Hematopoietic multipotent progenitor cell treated with erythropoietin and hydrocortisone succinate and interleukin-3 and kit ligand, for 6 days (in vitro differentiated cells): ENCODE measurements at regions not wholly inside any gene's neighbourhood (a gene's known extent, or its start where the extent isn't known, plus 50 kb on each side); places are given as distances from the start of the nearest gene placed in this dataset.
"Not testable (repeated sequence)": the region's sequence is repeated elsewhere in the genome, so short reads cannot be mapped to it uniquely, and the experiment has no call there.

Experiments used
- DNase-seq: peaks from one replicate; pipeline ENCODE4 v3.0.0-alpha.2; 2015

DNA sequence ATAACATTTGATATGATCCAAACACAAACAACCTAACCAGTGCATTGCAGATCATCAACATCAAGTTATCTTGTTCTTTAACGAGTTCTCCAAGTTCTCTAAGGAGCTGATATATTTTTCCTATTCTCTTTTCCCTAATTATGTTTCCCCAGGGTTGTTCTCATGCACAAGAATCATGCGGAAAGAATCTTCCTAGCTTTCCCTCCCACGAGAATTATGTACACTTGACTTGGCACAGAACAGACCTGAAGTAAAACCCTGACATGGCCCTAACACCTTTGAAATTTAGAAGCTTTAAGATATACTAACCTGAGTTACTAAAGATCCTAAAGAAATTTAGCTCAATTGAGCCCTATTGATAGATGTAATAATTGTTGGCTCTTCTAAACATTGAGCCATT, 110.7 kb upstream of the FST start:
- DNase-seq, result no peak

DNA sequence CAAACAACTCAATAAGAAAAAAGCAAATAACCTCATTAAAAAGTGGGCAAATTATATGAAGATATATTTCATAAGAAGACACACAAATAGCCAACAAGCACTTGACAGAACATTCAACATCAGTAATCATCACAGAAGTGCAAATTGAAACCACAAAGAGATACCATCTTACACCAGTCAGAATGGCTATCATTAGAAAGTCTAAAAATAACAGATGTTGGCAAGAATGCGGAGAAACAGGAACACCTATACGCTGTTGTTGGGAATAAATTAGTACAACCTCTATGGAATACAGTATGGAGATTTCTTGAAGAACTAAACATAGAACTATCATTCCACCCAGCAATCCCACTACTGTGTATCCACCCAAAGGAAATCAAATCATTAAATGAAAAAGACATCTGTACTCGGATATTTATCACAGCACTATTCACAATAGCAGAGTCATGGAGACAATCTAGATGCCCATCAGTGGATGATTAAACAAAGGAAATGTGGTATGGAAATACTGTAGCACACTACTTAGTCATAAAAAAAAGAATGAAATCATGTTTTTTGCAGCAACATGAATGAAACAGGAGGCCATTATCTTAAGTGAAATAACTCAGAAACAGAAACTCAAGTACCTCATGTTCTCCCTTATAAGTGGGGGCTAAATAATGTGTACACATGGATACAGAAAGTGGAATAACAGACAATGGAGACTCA, 106.8 kb upstream of the FST start:
- DNase-seq, result no peak

DNA sequence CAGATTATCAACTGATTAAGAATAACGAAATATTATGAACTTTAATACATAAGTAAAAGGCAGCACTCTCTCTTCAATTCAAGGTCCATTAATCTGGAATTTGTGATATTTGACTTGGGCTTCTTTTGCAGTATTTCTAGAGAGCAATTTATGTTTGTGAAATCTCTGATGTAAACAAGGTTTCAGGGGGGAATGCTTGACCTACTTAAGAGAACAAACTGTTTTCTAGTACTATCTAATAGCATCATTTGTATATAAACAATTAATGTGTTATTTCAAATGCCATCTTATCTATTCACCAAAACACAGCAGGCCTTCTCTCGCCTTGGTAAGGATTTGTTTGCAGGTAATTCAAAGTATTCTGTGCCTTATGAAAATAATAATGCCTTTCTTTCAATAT, 103.6 kb upstream of the FST start:
- no peak for DNase-seq

DNA sequence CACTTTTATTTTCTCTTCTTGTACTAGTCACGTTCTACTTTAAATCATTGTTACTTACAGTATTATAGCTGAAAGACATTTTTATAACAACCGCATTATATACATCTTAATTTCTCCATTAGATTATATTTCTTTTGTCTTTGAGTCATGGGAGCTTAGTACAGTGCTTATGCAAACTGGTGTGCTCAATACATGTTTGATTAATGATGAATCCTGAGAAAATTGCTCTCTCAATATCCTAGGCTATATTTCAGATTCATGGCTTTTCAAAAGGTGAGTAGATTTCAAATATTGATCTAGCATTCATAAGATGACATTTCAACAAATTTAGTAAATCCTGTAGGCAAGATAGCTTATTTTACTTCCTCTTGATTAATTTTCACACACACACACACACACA, 102.2 kb upstream of the FST start:
- DNase-seq, result no peak

DNA sequence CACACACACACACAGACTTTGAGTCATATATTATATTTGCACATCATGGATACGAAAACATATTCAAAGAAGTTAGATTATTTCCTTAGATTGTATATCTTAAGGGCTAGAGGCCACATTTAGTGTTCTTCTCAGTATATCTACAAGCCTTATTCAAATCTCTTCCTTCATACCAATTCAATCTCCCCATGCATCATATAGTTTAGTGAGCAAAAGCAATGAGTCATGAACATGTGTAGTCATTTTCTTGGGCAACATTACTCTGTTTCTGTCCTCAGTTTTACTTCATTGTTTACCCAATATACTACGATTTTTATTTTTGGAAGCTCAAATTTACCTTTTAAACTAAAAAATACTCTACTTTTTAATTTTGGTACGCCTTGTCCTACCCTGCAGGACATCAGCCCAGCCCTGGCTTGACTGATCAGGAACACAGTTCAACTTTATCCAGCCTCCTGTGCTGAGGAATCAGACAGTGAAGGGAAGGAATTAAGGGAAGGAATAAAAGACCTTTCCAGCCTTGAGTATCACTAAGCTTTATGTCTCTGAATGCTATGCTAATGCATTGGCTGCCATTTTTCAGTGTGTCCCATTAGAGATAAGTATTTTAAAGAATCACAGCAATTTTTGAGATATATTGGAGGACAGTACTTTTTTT, 101.7 kb upstream of the FST start:
- no peak for DNase-seq

DNA sequence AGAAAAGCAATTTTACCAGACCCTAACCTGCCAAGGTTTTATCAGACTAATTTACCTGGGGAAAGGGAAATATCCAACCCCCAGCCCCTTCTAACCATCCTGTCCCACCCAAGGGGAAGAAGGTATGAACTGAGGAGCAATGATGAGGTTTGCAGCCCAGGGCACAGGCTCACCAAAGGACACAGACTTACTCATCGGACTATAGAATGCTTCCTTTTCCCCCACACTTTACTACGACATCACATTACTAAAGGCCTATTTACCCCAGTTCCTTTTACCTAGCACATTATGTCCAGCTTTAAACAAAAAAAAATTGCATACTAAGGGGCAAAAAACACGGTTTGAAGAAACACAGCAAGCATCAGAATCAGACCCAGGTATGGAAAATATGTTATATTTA, 94.1 kb upstream of the FST start:
- no peak for DNase-seq

DNA sequence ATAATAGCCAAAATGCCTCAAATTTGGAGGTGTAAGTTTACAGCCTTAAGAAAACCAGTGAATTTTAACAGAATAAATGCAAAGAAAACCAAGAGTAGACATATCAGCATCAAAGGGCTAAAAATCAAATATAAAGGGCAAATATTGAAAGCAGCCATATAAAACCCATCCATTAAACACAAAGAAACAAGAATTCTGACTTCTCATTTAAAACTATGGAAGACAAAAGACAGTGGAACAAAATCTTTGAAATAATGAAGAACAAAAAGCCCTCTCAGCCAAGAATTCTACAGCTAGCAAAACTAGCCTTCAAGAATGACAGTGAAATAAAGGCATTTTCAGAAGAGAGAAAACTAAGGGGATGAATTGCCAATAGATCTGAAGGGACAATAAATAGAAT, 91.3 kb upstream of the FST start:
- DNase-seq, result no peak

DNA sequence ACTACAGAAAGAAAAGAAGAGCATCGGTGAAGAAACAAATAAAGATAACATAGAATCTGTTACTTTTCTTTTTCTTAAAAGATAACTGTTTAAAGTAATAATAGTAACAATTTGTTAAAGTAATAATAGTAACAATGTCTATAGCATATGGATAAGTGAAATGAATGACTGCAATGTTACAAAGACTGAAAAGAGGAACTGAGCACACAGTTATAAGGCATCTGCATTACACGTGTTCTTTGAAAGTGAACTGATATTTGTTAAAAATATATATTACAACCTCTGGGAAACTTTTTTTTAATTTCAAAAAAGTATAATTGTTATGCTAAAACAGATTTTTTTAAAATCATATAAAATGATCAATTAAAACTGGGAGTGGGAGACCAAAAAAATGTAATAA, 88.4 kb upstream of the FST start:
- DNase-seq, result no peak

DNA sequence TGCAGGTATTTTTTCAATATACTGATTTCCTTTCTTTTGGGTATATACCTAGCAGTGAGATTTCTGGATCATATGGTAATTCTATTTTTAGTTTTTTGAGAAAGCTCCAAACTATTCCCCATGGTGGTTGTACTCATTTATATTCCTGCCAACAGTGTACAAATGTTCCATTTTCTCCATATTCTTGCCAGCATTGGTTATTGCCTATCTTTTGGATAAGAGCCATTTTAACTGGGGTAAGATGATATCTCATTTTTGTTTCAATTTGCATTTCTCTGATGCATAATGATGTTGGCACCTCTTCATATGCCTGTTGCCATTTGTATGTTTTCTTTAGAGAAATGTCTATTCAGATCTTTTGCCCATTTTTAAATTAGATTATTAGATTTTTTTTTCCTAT, 85.6 kb upstream of the FST start:
- no peak for DNase-seq

DNA sequence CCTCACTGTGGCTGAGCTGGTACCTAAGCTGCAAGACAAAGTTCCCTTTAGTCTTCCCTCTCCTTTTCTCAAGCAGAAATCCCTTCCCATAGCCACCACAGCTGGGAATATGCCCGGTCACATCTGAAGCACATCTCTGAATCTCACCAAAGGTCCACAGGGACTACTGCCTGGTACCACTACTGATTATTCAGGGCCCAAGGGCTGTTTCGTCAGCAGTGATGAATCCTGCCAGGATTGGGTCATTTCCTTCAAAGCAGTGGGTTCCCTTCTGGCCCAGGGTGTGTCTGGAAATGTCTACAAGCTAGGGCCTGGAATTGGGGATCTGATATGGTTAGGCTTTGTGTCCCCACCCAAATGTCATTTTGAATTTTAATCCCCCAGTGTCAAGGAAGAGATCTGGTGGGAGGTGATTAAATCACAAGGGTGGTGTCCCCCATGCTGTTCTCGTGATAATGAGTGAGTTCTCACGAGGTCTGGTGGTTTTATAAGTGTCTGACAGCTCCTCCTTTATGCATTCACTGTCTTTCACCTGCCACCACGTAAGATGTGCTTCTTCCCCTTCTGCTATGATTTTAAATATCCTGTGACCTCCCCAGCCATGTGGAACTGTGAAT, 83.2 kb upstream of the FST start:
- no peak for DNase-seq

DNA sequence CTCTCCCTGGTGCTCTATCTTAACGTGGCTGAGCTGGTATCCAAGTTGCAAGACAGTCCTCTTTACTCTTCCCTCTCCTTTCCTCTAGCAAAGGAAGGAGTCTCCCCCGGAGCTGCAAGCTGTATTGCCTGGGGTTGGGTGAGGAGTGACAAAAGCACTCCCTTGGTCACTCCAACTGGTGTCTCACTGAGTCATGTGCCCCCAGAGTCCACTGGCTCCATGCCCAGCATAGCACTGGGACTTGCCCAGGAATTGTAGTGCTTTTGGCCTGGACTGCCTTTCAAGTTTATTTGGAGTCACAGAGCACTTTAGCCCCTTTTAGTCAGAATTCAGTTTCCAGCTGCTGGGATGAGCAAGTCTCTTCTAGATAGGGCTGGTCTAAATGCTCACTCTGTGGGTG, 82.6 kb upstream of the FST start:
- DNase-seq, result no peak

DNA sequence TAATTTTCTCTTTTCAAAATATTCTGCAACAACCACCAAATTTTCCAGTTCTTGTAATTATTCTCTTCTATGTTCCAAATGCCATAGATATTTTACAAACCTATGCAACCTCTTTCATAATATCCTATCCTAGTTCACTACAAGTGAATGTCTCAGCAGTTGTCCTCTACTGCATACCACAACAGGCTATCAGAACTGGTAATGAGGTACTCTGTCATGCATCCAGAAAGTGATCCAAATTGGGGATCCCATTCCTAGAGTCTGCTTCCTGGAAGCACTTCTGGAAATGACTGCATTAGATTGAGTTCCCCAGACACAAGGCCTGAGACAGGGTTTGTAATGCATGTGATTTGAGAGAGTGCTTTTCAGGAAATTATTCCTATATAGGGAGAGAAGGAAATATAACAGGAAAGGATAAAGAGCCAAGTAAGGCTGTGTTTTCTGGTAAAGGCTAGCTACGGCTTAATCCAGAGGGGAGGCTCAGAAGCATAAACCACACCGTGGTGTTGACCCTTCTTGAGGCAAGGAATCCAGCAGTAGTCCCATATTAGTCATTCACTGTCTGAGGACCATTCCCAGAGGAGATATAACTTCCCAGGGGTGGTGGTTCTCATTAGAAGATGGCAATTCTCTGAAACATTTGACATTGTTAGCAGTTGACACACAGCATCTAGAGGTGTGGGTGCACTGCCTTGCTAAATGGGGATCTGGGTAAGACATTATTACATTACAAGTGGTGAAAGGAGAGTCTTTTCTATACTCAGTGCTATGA, 80.3 kb upstream of the FST start:
- DNase-seq, result no peak

DNA sequence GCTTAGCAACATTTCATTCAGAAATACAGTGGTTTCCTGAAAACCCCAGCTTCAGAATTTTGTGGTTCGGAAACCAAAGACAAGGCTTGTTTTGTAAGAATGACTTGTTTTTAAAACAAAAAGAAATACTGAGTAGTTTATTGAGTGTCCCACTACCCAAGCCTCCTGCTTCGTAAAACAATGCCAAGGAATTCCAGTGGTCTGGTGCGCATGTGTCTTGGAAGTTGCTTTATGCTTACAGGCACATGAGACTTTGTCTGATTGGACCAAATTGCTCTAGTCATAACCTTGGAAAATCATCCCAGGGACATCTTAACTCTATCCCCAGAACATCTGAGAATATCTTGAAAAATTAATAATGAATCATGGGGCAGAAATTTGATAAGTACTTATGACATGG, 77.1 kb upstream of the FST start:
- no peak for DNase-seq

DNA sequence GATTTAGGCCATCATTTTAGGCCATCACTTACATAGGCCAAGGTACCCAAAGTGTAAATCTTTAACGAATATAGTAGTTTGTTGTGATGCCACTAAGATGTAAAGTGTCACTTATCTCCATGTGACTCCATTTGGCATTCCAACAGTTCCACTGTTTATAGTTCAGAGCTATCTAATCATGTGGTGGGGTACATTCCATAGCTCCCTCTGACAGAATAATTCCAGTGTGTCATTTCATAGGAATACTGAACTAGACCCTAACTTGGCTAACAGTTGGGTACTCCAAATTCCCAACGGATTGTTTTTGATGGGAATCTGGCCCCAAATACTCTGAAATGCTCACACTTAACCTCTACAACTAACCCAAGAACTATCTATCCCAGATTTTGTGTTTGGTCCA, 76.7 kb upstream of the FST start:
- no peak for DNase-seq

DNA sequence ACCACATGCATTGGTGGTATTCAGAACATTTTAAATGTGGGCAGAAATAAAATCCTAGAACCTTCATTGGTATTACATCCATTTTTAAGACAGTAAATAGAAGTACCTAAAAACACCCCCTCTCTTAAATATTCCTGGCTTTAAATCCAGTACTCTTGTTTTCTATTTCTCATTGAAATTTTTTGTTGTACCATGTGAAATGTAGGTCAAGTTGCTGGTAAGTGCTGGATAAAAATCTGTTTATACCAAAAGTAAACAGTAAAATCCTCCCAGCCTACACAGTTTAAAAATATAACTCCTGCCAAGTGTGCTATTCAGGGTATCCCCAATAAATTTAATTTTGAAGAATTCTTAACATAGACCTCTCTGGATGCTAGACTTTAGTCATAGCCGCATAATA, 75.0 kb upstream of the FST start:
- no peak for DNase-seq

DNA sequence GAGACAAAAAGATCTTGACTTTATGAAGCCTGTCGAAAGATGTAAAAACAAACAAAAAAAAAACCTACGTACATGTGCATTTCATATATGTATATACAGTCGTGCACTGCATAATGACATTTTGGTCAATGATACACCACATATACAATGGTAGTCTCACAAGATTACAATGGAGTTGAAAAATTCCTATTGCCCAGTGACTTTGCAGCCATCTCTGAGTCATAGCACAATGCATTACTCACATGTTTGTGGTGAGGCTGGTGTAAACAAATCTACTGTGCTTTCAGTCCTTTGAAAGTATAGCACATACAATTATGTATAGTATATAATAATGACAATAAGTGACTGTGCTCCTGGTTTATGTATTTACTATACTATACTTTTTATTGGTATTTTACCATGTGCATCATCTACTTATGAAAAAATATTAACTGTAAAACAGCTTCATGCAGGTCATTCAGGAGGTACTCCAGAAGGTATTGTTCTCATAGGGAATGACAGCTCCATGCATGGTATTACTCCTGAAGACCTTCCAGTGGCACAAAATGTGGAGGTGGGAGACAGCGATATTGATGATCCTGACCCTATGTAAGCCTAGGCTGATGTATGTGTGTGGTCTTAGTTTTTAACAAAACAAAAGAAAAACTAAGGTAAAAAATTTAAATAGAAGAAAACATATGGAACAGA, 73.7 kb upstream of the FST start:
- no peak for DNase-seq

DNA sequence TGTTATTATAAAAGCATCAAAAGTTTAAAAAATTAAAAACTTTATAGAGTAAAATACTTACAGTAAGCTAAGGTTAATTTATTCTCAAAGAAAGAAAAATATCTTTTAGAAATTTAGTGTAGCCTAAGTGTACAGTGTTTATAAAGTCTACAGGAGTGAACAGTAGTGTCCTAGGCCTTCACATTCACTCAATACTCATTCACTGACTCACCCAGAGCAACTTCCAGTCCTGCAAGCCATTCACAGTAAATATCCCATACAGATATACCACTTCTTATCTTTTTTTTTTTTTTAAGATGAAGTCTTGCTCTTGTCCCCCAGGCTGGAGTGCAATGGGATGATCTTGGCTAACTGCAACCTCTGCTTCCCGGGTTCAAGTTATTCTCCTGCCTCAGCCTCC, 73.1 kb upstream of the FST start:
- no peak for DNase-seq

DNA sequence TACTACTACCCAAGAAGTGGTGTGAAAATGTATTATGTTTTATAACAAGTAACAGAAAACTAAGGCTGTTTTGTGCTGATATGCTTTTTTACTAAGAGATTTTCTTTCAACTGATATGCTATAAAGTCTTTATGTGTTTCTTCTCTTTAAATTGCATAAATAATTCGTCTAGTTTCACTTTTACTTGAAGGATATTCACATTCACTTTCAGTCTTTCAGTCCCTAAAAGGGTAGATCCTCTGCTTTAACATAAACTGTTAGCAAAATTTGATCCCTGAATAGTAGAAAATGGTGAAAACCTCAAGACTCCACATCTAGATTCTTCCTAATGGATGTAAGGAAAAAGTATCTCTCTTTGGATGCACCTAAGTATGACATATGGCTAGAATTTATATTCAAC, 69.0 kb upstream of the FST start:
- no peak for DNase-seq

DNA sequence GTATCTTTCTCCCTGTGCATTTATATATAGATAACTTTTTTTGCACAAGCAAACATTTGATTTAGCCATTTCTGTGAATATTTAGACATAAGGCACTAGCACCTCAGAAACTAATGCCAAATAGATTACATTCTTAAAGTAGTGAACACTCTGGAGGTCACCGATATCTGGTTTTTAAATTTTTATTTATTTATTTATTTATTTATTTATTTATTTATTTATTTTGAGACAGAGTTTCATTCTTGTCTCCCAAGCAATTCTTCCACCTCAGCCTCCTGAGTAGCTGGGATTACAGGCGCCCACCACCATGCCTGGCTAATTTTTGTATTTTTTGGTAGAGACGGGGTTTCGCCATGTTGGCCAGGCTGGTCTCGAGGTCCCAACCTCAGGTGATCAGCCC, 67.9 kb upstream of the FST start:
- not testable (repeated sequence) for DNase-seq

DNA sequence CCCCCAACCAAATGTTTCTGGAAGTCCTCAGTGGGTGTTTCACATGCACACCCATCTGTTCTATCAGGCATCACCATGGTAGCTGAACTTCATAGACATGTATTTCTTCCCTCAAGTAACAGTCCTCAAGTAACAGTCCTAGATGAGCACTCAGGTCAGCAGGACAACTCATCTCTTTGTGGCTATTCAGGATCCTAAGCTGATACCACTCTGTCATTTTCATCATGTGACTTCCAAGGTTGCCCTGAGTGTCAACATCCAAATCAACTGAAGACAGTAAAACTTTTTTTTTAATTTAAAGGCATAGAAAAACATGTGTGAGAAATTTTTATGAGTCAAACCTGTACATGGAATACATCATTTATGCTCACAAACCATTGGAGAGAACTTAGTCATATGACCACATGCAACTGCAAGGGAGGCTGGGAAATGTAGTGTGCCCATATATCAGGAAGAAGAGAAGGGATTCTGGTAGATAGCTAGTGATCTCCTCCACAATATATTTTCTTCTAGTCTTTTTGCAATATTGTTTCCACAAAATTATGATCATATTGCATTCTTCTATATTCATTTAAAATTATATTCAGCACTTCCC, 64.2 kb upstream of the FST start:
- peak; percentile 7 for DNase-seq

DNA sequence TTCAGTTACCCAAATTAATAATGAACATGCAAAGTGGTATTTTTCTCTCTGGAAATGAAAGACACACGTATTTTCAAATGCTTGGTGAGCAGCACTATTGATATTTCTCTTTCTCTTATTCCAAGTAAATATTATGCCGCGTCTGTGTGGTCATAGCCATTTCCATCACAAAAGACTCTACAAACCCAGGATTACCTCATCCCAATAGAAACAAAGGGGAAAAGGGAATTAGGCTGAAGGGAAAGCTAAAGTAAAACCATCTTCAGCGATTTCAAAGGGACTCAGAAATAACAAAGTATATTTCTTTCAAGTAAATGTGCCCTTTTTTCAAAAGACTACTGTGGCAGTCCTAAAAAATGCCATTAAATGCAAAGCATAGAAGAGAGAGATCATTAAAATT, 62.0 kb upstream of the FST start:
- no peak for DNase-seq

DNA sequence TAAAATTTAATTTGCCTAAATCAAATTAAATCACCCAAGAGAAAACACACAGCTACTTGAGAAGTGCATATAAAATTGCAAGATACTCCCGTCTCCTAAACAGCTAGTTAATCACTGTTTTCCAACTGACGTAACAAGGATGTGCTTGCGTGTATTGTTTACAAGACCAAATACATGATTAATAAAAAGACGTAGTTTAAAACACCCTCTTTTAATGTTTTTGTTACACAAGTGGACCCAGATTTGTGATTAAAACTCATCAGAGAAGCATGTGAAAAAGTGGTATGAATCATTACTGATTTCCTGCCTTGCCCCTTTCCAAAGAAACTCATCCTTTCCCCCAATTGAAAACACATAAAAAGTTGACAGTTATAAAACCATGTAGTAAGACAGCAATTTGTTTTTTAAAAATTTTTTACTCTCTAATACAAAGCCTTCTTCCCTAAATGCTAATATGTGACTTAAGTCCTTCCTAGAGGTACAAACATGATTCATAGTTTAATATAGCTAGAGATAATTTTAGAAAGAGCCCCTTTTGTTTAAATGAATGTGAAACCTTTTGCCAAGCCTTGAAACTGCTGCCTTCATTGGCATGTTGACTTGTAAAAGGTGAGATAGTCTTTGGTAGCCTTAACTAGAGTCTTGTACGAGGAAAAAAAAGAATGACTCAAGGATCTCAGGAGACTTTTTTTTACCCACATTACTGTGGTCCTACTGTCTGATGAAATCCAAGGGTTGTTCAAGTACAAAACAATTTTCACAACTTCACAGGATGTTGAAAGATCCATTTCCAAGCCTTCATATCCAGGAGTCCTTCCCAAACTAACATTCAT, 61.4 kb upstream of the FST start:
- DNase-seq, result no peak
